HG03045 (cell line): ENCODE measurements at regions not wholly inside any gene's neighbourhood (a gene's known extent, or its start where the extent isn't known, plus 50 kb on each side); places are given as distances from the start of the nearest gene placed in this dataset.

Source experiments
- ATAC-seq: cut with Tn5 transposase; IDR thresholded peaks from one replicate; pipeline ENCODE4 v1.9.1; 2021; ENCODE audit warnings: mild to moderate bottlenecking, moderate library complexity; ENCODE audit not compliant: unreplicated experiment

DNA sequence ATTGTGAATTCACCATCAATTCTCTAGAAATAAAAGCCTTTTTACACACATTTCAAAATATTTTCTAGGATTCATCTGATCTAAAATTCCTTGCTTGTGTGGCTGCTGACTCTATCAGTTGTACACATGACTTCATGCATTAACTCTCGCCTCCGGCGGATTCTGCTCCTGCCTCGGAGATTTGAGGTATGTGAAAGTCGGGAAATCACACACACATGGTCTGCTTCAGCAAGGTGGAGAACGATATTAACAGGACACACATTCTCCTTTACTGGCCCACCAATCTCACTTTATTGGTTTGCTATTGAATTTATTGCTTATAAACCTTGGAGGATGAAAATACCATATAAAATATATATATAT is 855.7 kb downstream of the SLITRK5 start:
- no peak for ATAC-seq

- ATAC-seq, result no peak
These were observed 870.8 kb downstream of the SLITRK5 start for GRCh38 chr13:88541994-88542393.

DNA sequence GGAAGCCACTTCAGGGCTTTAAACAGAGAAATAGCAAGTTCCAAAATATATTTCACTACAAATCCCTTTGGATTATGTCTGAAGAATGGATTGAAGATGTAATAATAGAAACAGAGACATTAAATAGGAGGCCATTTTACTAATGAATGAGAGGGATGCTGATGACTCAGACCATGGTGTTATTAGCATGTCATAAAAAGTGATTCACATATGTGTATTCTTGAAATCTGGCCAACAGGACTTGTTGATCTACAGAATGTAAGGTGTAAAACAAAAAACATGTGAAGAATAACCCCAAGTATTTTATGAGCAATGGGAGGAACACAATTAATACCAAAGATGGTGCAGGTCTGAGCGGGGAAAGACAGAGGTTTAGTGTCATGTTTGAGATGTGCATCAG is 873.7 kb downstream of the SLITRK5 start:
- ATAC-seq, result no peak

DNA sequence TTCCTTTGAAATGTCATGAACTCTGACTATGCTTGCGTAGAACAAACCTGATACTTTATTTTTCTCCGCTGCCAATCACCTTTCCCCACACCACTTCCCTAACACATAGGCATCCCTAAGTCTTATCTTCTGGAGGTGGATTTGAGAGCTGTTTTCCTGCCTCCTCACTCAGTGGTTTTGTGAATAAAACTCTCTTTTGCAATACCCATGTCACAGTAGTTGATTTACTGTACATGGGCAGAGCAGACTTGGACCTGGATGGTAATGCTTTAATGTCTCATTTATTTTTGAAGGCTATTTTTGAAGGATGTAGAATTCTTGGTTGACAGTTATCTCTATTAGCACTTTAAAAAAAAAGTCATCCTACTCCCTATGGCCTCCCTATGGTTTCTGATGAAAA is 881.8 kb downstream of the SLITRK5 start:
- no peak for ATAC-seq

GRCh38 chr13:88565566-88565965 is 894.4 kb downstream of the SLITRK5 start:
- no peak for ATAC-seq

DNA sequence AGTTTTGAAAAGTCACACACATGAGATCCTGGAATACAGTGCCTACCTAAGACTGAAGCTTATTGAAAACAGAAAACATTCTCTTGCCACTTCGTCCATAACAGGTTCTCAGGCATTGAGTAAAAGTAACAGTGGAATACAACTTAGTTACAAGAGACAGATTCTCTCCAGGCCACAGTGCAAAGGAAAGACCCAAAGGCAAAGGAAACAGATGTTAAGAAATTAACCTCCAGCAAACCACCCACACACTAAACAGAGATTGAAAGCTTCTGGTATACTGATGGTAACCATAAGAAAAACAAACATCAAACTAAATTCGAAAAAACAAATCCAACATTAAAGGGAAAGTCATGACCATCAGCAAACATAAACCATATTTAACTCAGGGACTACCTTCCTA is 914.7 kb downstream of the SLITRK5 start:
- no peak for ATAC-seq

GRCh38 chr13:88586263-88586662 is 915.1 kb downstream of the SLITRK5 start:
- no peak for ATAC-seq

DNA sequence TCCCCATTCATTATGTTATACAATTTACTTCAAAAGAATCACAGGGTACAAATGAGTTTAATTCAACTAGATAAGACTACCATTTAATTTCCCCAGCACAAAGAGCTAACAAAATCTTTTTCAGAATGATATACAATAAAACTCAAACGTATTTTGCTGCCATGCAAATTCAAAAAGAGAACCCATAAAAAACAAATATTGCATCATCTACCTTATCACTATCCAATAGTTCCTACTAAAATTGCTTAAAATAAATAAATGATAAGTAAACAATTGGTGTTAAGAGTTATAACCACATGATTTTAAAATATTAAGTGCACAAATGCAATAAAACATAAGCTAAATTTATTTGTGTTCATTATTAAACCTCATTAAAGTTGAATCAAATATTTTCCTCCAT is 919.4 kb downstream of the SLITRK5 start:
- no peak for ATAC-seq

DNA sequence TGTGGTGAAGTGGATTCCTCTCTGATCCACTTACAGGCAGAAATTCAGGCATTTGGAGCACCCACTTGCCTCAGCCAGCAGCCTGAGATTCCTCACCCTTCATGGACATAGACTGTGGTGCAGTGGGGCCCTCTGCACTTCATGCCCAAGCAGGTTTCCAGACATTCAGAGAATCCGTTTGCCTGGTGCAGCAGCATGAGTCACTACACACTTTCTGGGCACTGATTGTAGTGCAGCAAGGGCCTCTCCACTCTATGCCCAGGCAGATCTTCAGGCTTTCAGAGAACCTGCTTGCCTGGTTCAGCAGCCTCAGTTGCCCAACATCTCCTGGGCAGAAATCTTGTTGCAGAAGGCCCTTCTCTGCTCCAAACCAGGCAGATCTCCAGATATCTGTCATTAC is 920.9 kb downstream of the SLITRK5 start:
- no peak for ATAC-seq

- ATAC-seq, result no peak
These were observed 930.8 kb downstream of the SLITRK5 start for GRCh38 chr13:88601949-88602348.

DNA sequence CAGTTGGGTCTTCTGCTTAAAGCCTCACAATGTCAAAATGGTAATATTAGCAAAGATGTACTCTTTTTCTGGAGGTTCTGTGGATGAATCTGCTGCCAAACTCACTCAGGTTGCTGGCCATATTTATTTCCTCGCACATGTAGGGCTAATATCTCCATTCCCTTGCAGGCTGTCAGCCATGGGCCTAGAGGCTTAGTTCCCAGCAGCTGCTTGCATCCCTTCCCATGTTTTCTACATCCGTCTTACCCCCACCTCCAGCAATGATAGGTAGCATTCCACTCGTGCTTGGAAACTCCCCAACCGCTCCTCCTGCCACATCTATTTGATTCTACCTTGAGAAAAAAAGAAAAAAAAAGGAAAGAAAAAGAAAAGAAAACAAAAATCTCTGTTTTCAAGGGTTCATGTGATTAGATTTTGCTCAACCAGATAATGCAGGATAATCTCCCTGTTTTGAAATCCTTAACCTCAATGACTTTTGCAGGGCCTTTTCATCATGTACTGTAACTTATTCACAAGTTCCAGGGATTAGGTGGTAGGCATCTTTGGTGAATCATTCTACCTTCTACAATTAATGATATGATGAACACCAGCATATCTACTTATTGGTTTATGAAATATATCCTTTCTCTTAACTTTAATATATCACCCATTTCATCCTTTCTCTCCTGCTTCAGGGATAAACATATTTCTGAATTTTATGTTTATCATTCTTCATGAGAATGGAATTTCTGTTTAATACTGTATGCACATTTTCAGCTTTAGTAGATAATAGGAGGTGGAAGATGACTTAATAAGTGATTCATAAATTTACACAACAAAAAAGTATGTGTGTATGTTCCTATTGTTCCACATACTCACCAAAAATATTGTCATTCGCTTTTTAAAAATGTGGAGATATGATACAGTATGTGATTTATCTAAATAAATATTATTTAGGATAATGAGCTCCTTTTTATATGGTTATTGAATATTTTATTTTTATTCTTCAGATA is 931.9 kb downstream of the SLITRK5 start:
- no peak for ATAC-seq

DNA sequence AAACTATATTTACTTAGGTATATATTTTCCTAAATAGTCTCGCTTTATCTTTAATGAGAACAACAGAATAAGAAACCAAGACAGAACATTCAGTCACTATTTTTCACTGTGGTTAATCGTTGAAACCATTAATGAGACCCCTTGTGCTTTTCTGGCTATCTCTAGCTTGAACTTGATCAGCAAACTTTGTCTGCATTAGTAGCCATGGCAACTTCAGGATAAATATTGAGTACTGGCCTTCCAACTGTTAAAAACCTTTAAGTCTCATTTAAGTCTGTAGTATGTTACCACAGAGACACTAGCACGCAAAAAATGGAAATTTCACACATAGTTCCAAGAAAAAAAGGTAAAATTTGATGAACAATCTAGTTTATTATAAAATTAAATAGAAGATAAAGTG is 946.0 kb downstream of the SLITRK5 start:
- no peak for ATAC-seq

- ATAC-seq, result no peak
These were observed 951.3 kb downstream of the SLITRK5 start for GRCh38 chr13:88622362-88622973.

GRCh38 chr13:88623150-88623549 is 952.0 kb downstream of the SLITRK5 start:
- ATAC-seq, result no peak

DNA sequence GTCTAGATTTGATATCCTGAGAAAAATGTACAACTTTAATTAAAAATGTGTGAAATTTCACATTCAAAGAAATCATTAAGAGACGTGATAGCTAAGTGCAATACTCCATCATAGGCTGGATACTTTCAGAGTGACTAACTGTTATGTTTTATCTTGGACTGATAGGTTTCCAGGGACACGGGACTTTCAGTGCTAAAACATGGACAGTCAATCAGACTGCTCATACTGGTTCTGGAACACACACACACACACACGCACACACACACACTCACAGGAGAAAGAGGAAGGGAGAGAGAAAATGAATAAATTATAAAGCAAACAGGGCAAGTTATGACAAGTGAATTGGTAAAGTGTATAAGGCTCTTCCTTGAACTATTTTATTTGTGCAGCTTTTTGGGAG is 955.9 kb downstream of the SLITRK5 start:
- no peak for ATAC-seq

GRCh38 chr13:88628882-88629281 is 957.7 kb downstream of the SLITRK5 start:
- no peak for ATAC-seq

- no peak for ATAC-seq
These were observed 966.8 kb downstream of the SLITRK5 start for GRCh38 chr13:88637935-88638334.

- no peak for ATAC-seq
These were observed 972.1 kb downstream of the SLITRK5 start for GRCh38 chr13:88643233-88643632.

- ATAC-seq, result no peak
These were observed 977.6 kb downstream of the SLITRK5 start for GRCh38 chr13:88648598-88649373.

GRCh38 chr13:88649855-88650254 is 978.7 kb downstream of the SLITRK5 start:
- no peak for ATAC-seq

DNA sequence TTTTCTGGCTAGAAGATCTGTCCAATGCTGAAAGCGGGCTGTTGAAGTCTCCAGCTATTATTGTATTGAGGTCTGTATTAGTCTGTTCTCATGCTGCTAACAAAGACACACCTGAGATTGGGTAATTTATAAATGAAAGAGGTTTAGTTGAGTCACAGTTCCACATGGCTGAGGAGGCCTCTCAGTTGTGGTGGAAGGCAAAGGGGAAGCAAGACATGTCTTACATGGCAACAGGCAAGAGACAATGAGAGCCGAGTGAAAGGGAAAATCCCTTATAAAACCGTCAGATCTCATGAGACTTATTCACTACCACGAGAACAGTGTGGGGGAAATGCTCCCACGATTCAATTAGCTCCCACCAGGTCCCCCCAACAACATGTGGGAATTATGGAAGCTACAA is 980.4 kb downstream of the SLITRK5 start:
- no peak for ATAC-seq

GRCh38 chr13:88656751-88657150 is 985.6 kb downstream of the SLITRK5 start:
- ATAC-seq, result no peak
